GM18873 (cell line): ENCODE measurements at regions not wholly inside any gene's neighbourhood (a gene's known extent, or its start where the extent isn't known, plus 50 kb on each side); places are given as distances from the start of the nearest gene placed in this dataset.

Experiments used
- ATAC-seq: cut with Tn5 transposase; IDR thresholded peaks from one replicate; pipeline ENCODE4 v1.9.1; 2021; ENCODE audit warnings: mild to moderate bottlenecking, moderate library complexity, moderate number of reproducible peaks; ENCODE audit not compliant: unreplicated experiment, low FRiP score

- no peak for ATAC-seq
Observed at GRCh38 chrX:39559229-39559628, 538.5 kb downstream of the BCOR start.

DNA sequence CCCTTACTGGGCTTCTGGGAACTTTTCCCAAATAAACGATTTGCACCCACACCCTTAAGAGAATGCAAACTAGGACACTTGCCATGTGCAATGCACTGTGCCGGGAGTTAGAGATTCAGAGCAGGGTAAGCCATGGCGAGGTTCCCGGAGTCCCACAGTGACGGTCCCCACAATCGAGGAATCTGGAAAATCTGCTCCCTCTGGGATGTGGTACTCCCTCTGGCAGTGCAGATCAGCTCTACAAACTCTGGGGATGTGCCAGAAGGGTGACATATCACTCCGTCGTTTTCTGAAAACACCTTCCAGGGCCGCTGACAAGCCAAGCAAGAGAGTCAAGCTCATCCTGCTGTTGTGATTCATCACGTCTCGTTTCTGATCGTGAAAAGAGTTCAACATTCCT is 537.5 kb downstream of the BCOR start:
- no peak for ATAC-seq

- ATAC-seq, result no peak
Observed at GRCh38 chrX:39563178-39563577, 534.6 kb downstream of the BCOR start.

DNA sequence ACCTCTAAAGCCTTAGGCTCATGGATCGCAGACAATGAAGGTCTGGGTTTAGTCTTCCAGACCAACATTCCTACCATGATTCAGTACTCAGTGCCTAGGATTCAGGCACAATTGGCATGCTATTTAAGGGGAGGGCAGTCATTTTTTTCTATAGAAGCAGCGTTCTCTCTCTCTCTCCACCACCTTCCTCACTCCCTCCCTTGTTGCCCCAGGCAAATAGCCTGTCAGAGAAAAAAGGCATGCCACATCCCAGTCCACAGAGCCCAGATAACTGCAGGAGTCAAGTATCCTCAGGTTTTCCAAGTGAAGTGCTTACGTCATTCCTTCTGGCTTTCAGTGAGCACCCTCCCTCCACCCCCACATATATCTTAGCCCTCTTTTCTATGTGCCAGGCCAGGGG is 533.0 kb downstream of the BCOR start:
- ATAC-seq, result no peak

GRCh38 chrX:39574178-39574577 is 523.6 kb downstream of the BCOR start:
- no peak for ATAC-seq

GRCh38 chrX:39576041-39576872 is 521.5 kb downstream of the BCOR start:
- no peak for ATAC-seq

DNA sequence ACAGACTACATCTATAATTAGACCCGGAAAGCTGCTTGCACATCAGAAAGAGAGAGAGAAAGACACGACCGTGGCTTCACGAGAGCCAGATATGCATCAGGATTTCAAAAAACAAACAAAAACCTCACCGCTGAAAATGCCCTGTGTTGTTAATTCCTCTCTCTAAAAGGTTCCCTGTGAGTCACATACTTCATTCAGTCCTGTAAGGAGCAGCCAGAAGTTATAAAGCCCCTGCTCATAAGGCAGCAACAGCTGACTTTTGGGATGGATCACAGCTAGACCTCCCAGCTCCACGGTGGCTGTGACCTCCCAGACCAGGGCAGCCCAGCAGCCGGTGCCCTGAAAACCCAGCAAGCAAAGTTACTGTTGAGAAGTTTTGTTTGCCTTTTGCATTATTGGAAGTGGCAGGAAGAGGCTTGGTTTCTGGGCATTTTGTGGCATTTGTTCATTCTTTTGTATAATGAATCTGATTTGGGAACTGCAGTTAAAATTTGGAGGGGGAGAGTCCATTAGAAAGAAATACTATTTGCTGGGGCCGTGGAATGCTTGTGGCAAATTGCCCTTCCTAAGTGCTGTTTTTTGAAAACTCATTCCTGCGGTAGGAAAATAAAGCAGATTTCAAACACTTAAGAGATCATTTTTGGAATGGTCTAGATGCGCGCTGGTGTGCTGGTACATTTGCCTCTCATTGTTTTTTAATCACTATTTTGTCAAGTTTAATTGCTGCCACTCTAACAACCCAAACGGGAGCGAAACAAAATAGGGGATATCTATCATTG is 520.4 kb downstream of the BCOR start:
- no peak for ATAC-seq

- peak; percentile 94 for ATAC-seq
Observed at GRCh38 chrX:39577985-39578869, 519.5 kb downstream of the BCOR start.

- no peak for ATAC-seq
Observed at GRCh38 chrX:39580043-39580442, 517.7 kb downstream of the BCOR start.

DNA sequence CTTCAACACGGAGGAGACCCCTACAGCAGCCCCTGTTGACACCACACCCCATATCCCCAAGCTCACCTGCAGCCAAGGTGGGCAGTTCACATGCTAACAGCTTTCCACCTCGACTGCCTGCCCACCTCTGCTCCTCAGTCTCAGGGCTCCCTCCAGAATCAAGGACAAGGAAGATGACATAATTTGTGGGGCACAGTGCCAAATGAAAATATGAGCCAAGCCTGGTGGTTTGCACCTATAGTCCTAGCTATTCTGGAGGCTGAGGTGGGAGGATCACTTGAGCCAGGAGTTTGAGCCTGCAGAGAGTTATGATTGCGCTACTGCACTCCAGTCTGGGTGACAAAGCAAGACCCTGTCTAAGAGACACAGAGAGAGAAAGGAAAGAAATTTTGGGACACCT is 516.3 kb downstream of the BCOR start:
- ATAC-seq, result no peak

DNA sequence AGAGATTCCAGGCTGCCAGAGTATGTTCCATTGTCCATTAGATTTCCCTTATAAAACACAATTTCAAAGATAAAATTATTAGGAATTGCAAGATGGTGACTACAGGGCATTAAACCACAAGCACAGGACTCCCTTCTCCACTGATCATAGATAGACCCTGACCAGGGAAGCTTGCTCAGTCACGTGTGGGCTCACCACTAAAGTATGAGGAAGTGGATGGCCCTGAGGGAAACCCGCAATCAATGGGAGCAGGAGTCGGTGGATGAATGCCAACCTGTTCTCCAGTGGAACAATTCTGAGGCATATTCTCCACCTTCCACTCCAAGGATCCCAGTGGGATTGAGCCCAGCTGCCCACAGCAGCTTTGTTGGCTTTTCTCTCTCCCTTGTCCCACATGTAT is 515.7 kb downstream of the BCOR start:
- no peak for ATAC-seq

GRCh38 chrX:39582976-39583375 is 514.8 kb downstream of the BCOR start:
- no peak for ATAC-seq

- no peak for ATAC-seq
Observed at GRCh38 chrX:39585808-39586207, 511.9 kb downstream of the BCOR start.

GRCh38 chrX:39586359-39586758 is 511.4 kb downstream of the BCOR start:
- ATAC-seq, result no peak

- ATAC-seq, result no peak
Observed at GRCh38 chrX:39591099-39591498, 506.7 kb downstream of the BCOR start.

- no peak for ATAC-seq
Observed at GRCh38 chrX:39592776-39593175, 505.0 kb downstream of the BCOR start.

- ATAC-seq, result no peak
Observed at GRCh38 chrX:39595977-39596376, 501.8 kb downstream of the BCOR start.

DNA sequence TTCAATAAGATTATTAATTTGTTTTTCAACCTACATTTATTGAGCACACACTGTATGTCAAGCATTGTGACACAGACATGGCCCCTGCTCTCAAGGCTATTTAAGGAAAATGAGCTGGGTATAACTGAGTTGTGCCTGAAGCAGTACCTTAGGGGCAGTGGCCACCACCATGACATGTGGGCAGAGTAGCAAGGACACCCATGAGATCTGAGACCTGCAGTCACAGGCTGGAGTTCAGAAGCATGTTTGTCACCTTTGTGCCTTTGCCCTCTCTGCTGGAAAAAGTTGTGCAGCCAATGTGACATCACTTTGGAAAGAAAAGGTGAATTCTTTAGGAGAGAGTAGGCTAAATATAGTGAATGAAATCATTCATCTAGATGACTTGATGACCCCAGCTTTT is 501.3 kb downstream of the BCOR start:
- ATAC-seq, result no peak

DNA sequence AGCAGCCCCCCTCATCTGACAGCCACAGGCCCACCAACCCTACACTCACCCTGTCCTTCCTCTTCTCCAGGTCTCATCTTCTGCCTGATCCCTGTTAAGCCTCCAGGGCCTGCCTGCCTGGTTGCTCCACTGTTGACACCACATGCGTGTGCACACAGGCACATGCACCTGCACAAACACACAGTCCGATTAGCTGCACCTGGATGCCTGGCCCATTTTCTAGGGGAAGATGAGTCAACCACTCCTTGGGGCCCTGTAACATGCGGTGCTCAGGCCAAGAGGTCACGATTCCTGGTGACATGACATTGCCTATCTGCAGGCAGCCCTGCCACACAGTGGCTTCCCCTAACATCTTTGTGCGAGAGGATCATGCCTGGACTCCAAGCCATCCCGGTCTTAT is 498.4 kb downstream of the BCOR start:
- no peak for ATAC-seq

DNA sequence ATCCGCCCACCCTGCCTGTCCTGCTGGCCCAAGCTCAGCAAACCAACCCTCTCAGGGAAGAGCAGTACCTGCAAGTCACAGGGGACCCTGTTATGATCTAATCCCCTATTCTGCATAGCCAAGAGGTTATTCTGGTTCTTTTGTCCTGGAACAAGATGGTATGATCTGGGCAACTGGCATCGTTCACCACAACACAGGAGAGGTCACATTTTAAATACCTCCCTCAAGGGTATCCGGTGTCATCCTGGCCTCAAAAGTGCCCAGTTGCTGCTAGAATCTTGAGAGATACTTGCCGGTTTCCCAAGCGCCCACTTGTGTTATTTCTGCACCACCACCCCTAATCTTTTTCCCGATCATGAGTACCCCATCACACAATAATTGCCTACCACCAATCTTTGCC is 497.5 kb downstream of the BCOR start:
- no peak for ATAC-seq
